ENCODE measurements at regions not wholly inside any gene's neighbourhood (a gene's known extent, or its start where the extent isn't known, plus 50 kb on each side); places are given as distances from the start of the nearest gene placed in this dataset.

DNA sequence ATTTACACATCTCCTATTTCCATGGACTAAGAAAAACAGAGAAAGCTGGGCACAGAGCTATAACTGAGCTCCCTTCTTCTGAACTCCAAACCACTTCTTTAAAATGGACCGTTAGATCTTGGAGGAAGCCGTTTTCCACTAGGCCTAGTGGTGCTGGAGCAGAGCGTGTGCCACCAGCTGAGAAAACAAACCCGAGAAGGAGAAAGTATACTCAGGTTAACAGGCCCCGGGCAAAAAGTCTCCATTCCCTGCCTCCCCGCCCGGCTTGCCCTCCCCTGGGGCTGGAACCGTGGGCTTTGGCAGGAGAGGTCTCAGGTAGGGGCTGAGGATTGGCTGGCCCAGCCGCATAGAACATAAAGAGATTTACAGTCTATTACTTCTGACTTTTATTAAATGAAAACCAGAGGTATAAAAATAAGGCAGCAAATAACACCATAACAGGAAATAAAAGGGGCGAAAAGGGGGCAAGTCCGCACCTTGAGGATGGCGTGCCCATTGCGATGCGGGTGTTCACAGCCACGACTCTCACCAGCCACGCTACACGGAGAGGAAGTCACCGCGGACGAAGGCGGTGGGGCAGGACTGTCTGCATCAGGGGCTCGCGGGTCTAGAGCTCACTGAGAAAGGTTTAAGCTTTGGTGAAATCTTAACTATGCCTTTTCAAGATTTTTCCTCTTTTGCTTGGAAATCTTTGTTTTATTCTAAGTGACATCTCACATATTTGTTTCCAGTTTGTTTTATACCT, 191.2 kb upstream of the GMDS start:
- no peaks in the 10 kb centered on the region for H3K27me3 ChIP-seq (ENCODE audit: control insufficient read depth, insufficient read depth, low read length, poor library complexity, severe bottlenecking)
- H3K36me3 ChIP-seq (ENCODE audit: control insufficient read depth, insufficient read depth, low read length) = no peaks in the 10 kb centered on the region
- H3K27ac ChIP-seq (ENCODE audit: insufficient read depth, low read depth, low read length, poor library complexity, severe bottlenecking) = no peak overlapping the region
- H3K9me3 ChIP-seq (ENCODE audit: control insufficient read depth, low read length) = no peaks in the 10 kb centered on the region
- H3K4me3 ChIP-seq (ENCODE audit: insufficient read depth, low read depth, low read length) = no peak overlapping the region
- WGBS, 2 experiments = 94 to 95% methylated on average over 22 to 23 of the region's 23 CpGs
- H3K4me1 ChIP-seq (ENCODE audit: control insufficient read depth, insufficient read depth, low read length) = peaks cover 10% of the 10 kb centered on the region

DNA sequence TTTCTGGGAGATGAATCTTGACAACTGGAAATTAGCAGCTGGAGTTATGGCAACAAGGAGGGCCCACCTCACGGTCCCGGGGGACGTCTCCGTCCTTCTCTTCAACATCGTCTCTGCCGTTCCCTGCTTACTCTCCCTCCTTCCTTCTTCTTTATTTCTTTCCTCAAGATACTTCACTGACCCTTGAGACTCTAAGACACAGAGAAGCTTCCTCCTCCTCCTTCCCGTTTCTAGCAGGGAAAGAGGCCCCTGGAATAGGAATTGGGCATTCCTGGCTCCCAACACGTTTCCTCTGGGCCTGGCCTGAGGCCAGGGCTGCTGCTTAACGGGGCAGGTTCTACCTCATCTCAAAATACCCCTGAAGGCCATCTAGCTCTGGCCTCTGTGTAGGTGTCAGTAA, 189.9 kb upstream of the GMDS start:
- H3K9me3 ChIP-seq (ENCODE audit: control insufficient read depth, low read length) = no peaks in the 10 kb centered on the region
- peaks cover 10% of the 10 kb centered on the region for H3K4me1 ChIP-seq (ENCODE audit: control insufficient read depth, insufficient read depth, low read length)
- H3K27me3 ChIP-seq (ENCODE audit: control insufficient read depth, insufficient read depth, low read length, poor library complexity, severe bottlenecking) = no peaks in the 10 kb centered on the region
- H3K36me3 ChIP-seq (ENCODE audit: control insufficient read depth, insufficient read depth, low read length) = no peaks in the 10 kb centered on the region
- H3K27ac ChIP-seq (ENCODE audit: insufficient read depth, low read depth, low read length, poor library complexity, severe bottlenecking) = no peak overlapping the region
- no peak overlapping the region for H3K4me3 ChIP-seq (ENCODE audit: insufficient read depth, low read depth, low read length)
- WGBS, 2 experiments = 93 to 95% methylated on average over 9 of the region's 9 CpGs

DNA sequence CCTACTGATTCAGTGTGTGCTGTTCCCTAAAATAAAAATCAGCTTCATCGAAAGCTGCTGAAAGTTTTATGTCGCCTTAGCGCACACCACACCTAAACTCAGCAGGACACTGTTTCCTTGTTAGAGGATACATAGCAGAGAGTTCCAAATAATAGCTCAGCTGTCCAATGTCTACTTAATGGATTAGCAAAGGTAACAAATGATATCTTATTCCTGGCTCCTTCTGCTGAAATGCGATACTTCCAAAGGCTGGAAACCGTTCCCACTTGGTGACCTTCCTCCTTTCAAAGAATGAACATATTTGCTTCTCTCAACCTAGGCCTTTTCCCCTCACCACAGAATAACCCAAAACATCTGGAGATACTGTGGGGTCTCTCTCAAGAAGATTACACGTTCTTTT, 189.5 kb upstream of the GMDS start:
- Histone ChIP-seq H3K27me3 (ENCODE audit: control insufficient read depth, insufficient read depth, low read length, poor library complexity, severe bottlenecking) (no peaks in the 10 kb centered on the region), H3K4me3 (ENCODE audit: insufficient read depth, low read depth, low read length) (no peak overlapping the region), H3K36me3 (ENCODE audit: control insufficient read depth, insufficient read depth, low read length) (no peaks in the 10 kb centered on the region), H3K4me1 (ENCODE audit: control insufficient read depth, insufficient read depth, low read length) (peaks cover 10% of the 10 kb centered on the region), H3K9me3 (ENCODE audit: control insufficient read depth, low read length) (no peaks in the 10 kb centered on the region), H3K27ac (ENCODE audit: insufficient read depth, low read depth, low read length, poor library complexity, severe bottlenecking) (no peak overlapping the region)
- 90 to 94% methylated on average over 6 of the region's 6 CpGs for WGBS, 2 experiments

DNA sequence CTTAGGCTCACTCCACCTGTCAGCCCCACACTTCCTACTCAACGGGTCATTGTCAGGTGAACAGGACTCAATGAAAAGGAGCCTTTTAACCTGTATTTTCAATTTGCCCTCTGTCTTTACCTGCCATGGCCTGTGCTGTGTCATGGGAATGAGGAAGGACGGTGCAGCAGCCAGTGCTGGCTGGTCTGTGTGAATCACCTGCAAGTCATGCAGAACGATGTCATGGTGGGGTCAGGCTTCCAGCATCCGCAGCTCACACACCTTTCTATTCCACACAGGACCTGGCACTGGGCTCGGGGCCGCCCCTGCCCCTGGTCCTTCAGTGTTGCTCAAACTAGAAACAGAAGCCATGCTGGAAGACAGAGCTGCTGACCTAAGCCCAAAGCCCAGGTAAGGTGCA, 188.7 kb upstream of the GMDS start:
- WGBS, 2 experiments = 95% methylated on average over 6 of the region's 6 CpGs
- H3K27me3 ChIP-seq (ENCODE audit: control insufficient read depth, insufficient read depth, low read length, poor library complexity, severe bottlenecking) = no peaks in the 10 kb centered on the region
- no peak overlapping the region for H3K4me3 ChIP-seq (ENCODE audit: insufficient read depth, low read depth, low read length)
- no peak overlapping the region for H3K27ac ChIP-seq (ENCODE audit: insufficient read depth, low read depth, low read length, poor library complexity, severe bottlenecking)
- peaks cover 10% of the 10 kb centered on the region for H3K4me1 ChIP-seq (ENCODE audit: control insufficient read depth, insufficient read depth, low read length)
- no peaks in the 10 kb centered on the region for H3K36me3 ChIP-seq (ENCODE audit: control insufficient read depth, insufficient read depth, low read length)
- H3K9me3 ChIP-seq (ENCODE audit: control insufficient read depth, low read length) = no peaks in the 10 kb centered on the region

DNA sequence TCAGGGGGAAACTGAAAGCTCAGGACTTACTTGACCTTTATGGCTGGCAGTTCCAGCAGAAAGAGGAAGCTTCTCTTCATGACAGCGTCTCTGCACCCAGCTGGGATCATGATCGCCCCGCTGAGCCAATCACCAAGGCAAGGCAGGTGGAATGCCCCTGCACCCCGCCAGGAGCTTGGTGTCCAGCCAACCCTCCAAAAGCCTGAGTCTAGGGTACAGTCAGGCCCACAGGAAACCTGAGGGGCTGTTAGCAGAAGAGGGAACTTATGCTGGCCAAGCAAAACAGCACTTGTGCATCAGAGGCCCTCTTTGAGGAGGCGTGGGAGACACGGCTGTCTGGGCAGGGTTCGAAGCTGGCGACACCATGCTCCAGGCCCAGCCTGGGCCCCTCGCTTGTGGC, 188.3 kb upstream of the GMDS start:
- 93 to 95% methylated on average over 9 of the region's 9 CpGs for WGBS, 2 experiments
- Histone ChIP-seq H3K27ac (ENCODE audit: insufficient read depth, low read depth, low read length, poor library complexity, severe bottlenecking) (no peak overlapping the region), H3K36me3 (ENCODE audit: control insufficient read depth, insufficient read depth, low read length) (no peaks in the 10 kb centered on the region), H3K4me3 (ENCODE audit: insufficient read depth, low read depth, low read length) (no peak overlapping the region), H3K4me1 (ENCODE audit: control insufficient read depth, insufficient read depth, low read length) (peaks cover 10% of the 10 kb centered on the region), H3K27me3 (ENCODE audit: control insufficient read depth, insufficient read depth, low read length, poor library complexity, severe bottlenecking) (no peaks in the 10 kb centered on the region), H3K9me3 (ENCODE audit: control insufficient read depth, low read length) (no peaks in the 10 kb centered on the region)

DNA sequence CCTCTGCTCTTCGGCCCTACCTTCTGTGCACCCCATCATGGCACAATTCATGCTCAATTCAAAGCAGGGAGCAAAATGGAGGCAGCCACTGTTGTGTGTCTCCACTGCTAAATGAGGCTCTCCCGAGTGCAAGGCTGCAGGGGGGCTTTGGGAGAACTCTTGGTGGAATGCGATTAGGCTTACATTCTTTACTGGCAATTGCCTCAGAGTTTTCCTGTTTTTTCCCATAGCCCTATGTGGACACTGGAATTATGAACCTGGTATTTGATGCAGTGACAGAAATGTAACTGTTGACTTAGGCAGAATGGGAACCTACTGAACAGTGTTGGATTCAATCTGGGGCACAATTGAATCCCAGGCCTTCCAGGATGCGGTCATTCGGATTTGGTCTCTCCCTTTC, 187.9 kb upstream of the GMDS start:
- peaks cover 10% of the 10 kb centered on the region for H3K4me1 ChIP-seq (ENCODE audit: control insufficient read depth, insufficient read depth, low read length)
- no peak overlapping the region for H3K4me3 ChIP-seq (ENCODE audit: insufficient read depth, low read depth, low read length)
- H3K36me3 ChIP-seq (ENCODE audit: control insufficient read depth, insufficient read depth, low read length) = no peaks in the 10 kb centered on the region
- no peaks in the 10 kb centered on the region for H3K9me3 ChIP-seq (ENCODE audit: control insufficient read depth, low read length)
- no peak overlapping the region for H3K27ac ChIP-seq (ENCODE audit: insufficient read depth, low read depth, low read length, poor library complexity, severe bottlenecking)
- no peaks in the 10 kb centered on the region for H3K27me3 ChIP-seq (ENCODE audit: control insufficient read depth, insufficient read depth, low read length, poor library complexity, severe bottlenecking)
- 86 to 88% methylated on average over 5 of the region's 5 CpGs for WGBS, 2 experiments

DNA sequence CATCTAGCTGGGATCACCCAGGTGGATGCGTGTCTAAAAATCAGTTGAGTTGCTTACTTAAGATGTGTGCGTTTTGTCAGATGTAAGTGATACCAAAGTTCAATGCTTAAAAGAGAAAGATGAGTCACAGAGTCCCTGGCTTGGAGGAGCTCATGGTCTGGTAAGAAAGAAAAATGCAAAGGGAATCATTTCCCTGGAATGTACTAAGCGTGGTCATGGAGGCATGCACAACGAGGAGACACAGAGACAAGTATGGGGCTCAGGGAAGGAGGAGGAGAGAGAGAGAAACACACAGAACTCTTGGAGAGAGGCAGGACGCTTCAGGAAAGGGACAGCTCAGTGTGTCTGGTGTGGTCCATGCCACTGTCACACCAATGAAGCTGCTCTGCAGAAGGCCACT, 186.9 kb upstream of the GMDS start:
- Histone ChIP-seq H3K9me3 (ENCODE audit: control insufficient read depth, low read length) (no peaks in the 10 kb centered on the region), H3K27ac (ENCODE audit: insufficient read depth, low read depth, low read length, poor library complexity, severe bottlenecking) (no peak overlapping the region)

DNA sequence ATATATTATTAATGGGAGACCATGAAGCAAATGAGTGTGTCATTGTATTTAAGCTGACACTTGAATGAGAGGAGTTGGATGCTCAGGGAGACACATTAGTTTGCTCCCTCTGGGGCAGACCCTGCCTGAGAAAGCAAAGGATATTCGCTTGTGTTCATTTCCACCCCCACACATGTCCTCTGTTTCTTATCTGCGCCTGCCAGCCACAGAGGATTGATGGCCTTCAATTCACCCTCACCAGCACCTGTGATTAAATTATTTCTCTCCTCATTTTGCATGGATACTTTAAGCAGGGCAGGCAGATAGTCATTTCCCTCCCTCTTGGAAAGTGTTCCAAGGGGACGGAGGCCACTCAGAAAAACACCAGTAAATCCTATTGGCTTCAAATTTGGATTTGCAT, 185.2 kb upstream of the GMDS start:
- Histone ChIP-seq H3K4me1 (ENCODE audit: control insufficient read depth, insufficient read depth, low read length) (peaks cover 10% of the 10 kb centered on the region), H3K36me3 (ENCODE audit: control insufficient read depth, insufficient read depth, low read length) (no peaks in the 10 kb centered on the region), H3K4me3 (ENCODE audit: insufficient read depth, low read depth, low read length) (no peak overlapping the region), H3K9me3 (ENCODE audit: control insufficient read depth, low read length) (no peaks in the 10 kb centered on the region), H3K27me3 (ENCODE audit: control insufficient read depth, insufficient read depth, low read length, poor library complexity, severe bottlenecking) (no peaks in the 10 kb centered on the region), H3K27ac (ENCODE audit: insufficient read depth, low read depth, low read length, poor library complexity, severe bottlenecking) (no peak overlapping the region)
- WGBS, 2 experiments = 89 to 91% methylated on average over 3 of the region's 3 CpGs

More for the DNA sequence above, 186.9 kb upstream of the GMDS start:
- H3K4me1 ChIP-seq (ENCODE audit: control insufficient read depth, insufficient read depth, low read length) = peaks cover 10% of the 10 kb centered on the region
- H3K4me3 ChIP-seq (ENCODE audit: insufficient read depth, low read depth, low read length) = no peak overlapping the region
- H3K36me3 ChIP-seq (ENCODE audit: control insufficient read depth, insufficient read depth, low read length) = no peaks in the 10 kb centered on the region
- WGBS, 2 experiments = 91 to 96% methylated on average over 5 of the region's 5 CpGs
- H3K27me3 ChIP-seq (ENCODE audit: control insufficient read depth, insufficient read depth, low read length, poor library complexity, severe bottlenecking) = no peaks in the 10 kb centered on the region

DNA sequence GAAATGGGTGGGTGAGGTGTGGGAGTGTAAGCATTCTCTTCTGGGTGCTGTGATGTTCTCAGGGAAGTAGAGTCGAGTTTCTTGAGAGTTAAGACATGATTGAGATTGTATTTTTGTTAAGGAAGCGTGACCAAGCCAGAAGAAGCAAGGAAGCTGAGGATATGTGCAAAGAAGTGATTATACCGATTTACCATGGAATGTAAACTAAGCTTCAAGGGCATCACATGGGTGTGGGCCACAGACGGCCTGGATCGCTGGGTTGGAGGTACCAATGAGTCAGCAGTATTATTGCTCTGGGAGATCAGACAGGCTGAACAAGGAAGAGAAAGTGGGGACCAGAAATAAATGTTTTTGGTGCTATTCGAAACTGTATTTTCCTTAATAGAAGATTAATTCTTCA, 184.1 kb upstream of the GMDS start:
- H3K9me3 ChIP-seq (ENCODE audit: control insufficient read depth, low read length) = no peaks in the 10 kb centered on the region
- H3K4me3 ChIP-seq (ENCODE audit: insufficient read depth, low read depth, low read length) = no peak overlapping the region
- no peaks in the 10 kb centered on the region for H3K27me3 ChIP-seq (ENCODE audit: control insufficient read depth, insufficient read depth, low read length, poor library complexity, severe bottlenecking)
- no peak overlapping the region for H3K27ac ChIP-seq (ENCODE audit: insufficient read depth, low read depth, low read length, poor library complexity, severe bottlenecking)
- 93 to 96% methylated on average over 6 of the region's 6 CpGs for WGBS, 2 experiments
- no peaks in the 10 kb centered on the region for H3K36me3 ChIP-seq (ENCODE audit: control insufficient read depth, insufficient read depth, low read length)
- peaks cover 10% of the 10 kb centered on the region for H3K4me1 ChIP-seq (ENCODE audit: control insufficient read depth, insufficient read depth, low read length)

DNA sequence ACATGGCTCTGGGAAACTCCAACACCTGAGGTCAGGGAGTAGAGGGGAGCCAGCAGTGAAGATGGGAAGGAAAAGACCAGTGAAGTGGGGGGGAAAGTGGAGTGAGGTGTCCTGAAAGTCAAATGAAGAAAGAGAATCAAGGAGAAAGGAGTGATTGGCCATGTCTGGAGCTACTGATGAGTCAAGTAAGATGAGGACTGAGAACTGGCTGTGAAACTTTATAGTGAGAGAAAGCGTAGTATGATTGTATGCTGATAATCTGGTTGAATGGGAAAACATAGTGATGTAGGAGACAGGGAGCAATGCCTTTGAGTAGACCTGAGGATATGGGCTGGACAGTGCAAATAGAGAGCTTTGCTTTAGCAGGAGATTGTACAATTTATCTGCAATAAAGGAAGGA, 183.6 kb upstream of the GMDS start:
- no peaks in the 10 kb centered on the region for H3K9me3 ChIP-seq (ENCODE audit: control insufficient read depth, low read length)
- 92 to 97% methylated on average over 1 of the region's 1 CpG for WGBS, 2 experiments
- H3K27ac ChIP-seq (ENCODE audit: insufficient read depth, low read depth, low read length, poor library complexity, severe bottlenecking) = no peak overlapping the region
- H3K27me3 ChIP-seq (ENCODE audit: control insufficient read depth, insufficient read depth, low read length, poor library complexity, severe bottlenecking) = no peaks in the 10 kb centered on the region
- H3K4me3 ChIP-seq (ENCODE audit: insufficient read depth, low read depth, low read length) = no peak overlapping the region
- peaks cover 10% of the 10 kb centered on the region for H3K4me1 ChIP-seq (ENCODE audit: control insufficient read depth, insufficient read depth, low read length)
- no peaks in the 10 kb centered on the region for H3K36me3 ChIP-seq (ENCODE audit: control insufficient read depth, insufficient read depth, low read length)
